SH-SY5Y (cell line): ENCODE measurements at regions not wholly inside any gene's neighbourhood (a gene's known extent, or its start where the extent isn't known, plus 50 kb on each side); places are given as distances from the start of the nearest gene placed in this dataset.

Source experiments
- GATA2 ChIP-seq: IDR thresholded peaks from 2 replicates; pipeline ENCODE4 v1.6.1; 2011; ENCODE audit warnings: mild to moderate bottlenecking, low read depth, low read length
- GATA3 ChIP-seq: IDR thresholded peaks from 2 replicates; pipeline ENCODE4 v1.6.1; 2011; ENCODE audit warnings: low read depth, mild to moderate bottlenecking, low read length, moderate library complexity

- TF ChIP-seq GATA2: no peak
- no peak for TF ChIP-seq GATA3
Measured at GRCh38 chr18:60784161-60784560, 411.6 kb upstream of the MC4R start.
